ENCODE measurements at regions not wholly inside any gene's neighbourhood (a gene's known extent, or its start where the extent isn't known, plus 50 kb on each side); places are given as distances from the start of the nearest gene placed in this dataset.

- DNase-seq (ENCODE audit: low read depth, low spot score): no peak
- CTCF ChIA-PET: no interaction called here
- POLR2A ChIA-PET: no interaction called here
- no peak for ATAC-seq
- Histone ChIP-seq H2AFZ (ENCODE audit: low read depth, low read length, poor library complexity, severe bottlenecking) (no peak overlapping the region), H3K9ac (ENCODE audit: low read length) (no peak overlapping the region), H3K4me2 (ENCODE audit: low read length) (no peak overlapping the region), H3K9me3 (ENCODE audit: control insufficient read depth in 1 of 2, insufficient read depth in 1 of 2, low read depth in 1 of 2, low read length in 2 of 2) (no peaks in the 10 kb centered on the region), H3K9me2 (ENCODE audit: insufficient read depth) (no peaks in the 10 kb centered on the region), H3K4me3 (replicated peaks in 1 of 2; ENCODE audit: low read depth in 1 of 2, low read length in 2 of 2) (no peak overlapping the region), H4K20me1 (ENCODE audit: insufficient read depth) (no peaks in the 10 kb centered on the region), H3K4me1 (ENCODE audit: control insufficient read depth in 1 of 2, insufficient read depth in 2 of 2, low read length in 2 of 2) (no peaks in the 10 kb centered on the region), H3K36me3 (ENCODE audit: control insufficient read depth in 1 of 2, insufficient read depth in 2 of 2, low read length in 2 of 2) (no peaks in the 10 kb centered on the region), H3K27ac (ENCODE audit: low read depth, low read length) (no peak overlapping the region), H3K27me3 (ENCODE audit: insufficient read depth, low read length) (no peaks in the 10 kb centered on the region), H3K79me2 (ENCODE audit: insufficient read depth, low read length) (no peaks in the 10 kb centered on the region)
- intact Hi-C loops (cut with micrococcal nuclease): no loop called here
- RAD21 ChIA-PET (ENCODE audit: low non-redundant PET in 1 of 2, low total read pairs in 2 of 2, uncharacterized antibody in 2 of 2, unreplicated experiment in 2 of 2): no interaction called here
- TF ChIP-seq ZBTB33 (IDR thresholded peaks at IDR 0.05; ENCODE audit: extremely low read depth, insufficient replicate concordance, low read length) (no peak), ZNF274 (IDR thresholded peaks at IDR 0.05; ENCODE audit: low read depth, low read length) (no peak), EGR1 (IDR thresholded peaks at IDR 0.05; ENCODE audit: low read depth) (no peak), JUND (IDR thresholded peaks at IDR 0.05) (no peak), ZFX (IDR thresholded peaks at IDR 0.05) (no peak), EZH2phosphoT487 (IDR thresholded peaks at IDR 0.05; ENCODE audit: borderline replicate concordance) (no peak), SRF (IDR thresholded peaks at IDR 0.05; ENCODE audit: low read depth) (no peak), CEBPB (IDR thresholded peaks at IDR 0.05; ENCODE audit: low read depth) (no peak)
- no TSS peak for BruUV-seq (replicated peaks)
Measured at GRCh38 chr6:156389296-156389695, 387.9 kb upstream of the ARID1B start.

- Histone ChIP-seq H3K4me2 (ENCODE audit: low read length) (no peak overlapping the region), H3K36me3 (ENCODE audit: control insufficient read depth in 1 of 2, insufficient read depth in 2 of 2, low read length in 2 of 2) (no peaks in the 10 kb centered on the region), H3K27ac (ENCODE audit: low read depth, low read length) (no peak overlapping the region), H3K4me1 (ENCODE audit: control insufficient read depth in 1 of 2, insufficient read depth in 2 of 2, low read length in 2 of 2) (no peaks in the 10 kb centered on the region), H3K4me3 (replicated peaks in 1 of 2; ENCODE audit: low read depth in 1 of 2, low read length in 2 of 2) (no peak overlapping the region), H3K9me2 (ENCODE audit: insufficient read depth) (no peaks in the 10 kb centered on the region), H3K79me2 (ENCODE audit: insufficient read depth, low read length) (no peaks in the 10 kb centered on the region), H3K27me3 (ENCODE audit: insufficient read depth, low read length) (no peaks in the 10 kb centered on the region), H4K20me1 (ENCODE audit: insufficient read depth) (no peaks in the 10 kb centered on the region), H3K9ac (ENCODE audit: low read length) (no peak overlapping the region), H3K9me3 (ENCODE audit: control insufficient read depth in 1 of 2, insufficient read depth in 1 of 2, low read depth in 1 of 2, low read length in 2 of 2) (no peaks in the 10 kb centered on the region), H2AFZ (ENCODE audit: low read depth, low read length, poor library complexity, severe bottlenecking) (no peak overlapping the region)
- TF ChIP-seq SP1 (IDR thresholded peaks at IDR 0.05; ENCODE audit: low read depth) (no peak), REST (IDR thresholded peaks at IDR 0.05; ENCODE audit: low read depth) (no peak), EZH2phosphoT487 (IDR thresholded peaks at IDR 0.05; ENCODE audit: borderline replicate concordance) (no peak), MAX (IDR thresholded peaks at IDR 0.05) (no peak), ZBTB33 (IDR thresholded peaks at IDR 0.05; ENCODE audit: extremely low read depth, insufficient replicate concordance, low read length) (no peak), FOSL1 (IDR thresholded peaks at IDR 0.05; ENCODE audit: low read depth) (no peak), YY1 (IDR thresholded peaks at IDR 0.05; ENCODE audit: extremely low read depth, insufficient replicate concordance, low read depth, low read length) (no peak), POLR2A (IDR thresholded peaks at IDR 0.05; ENCODE audit: borderline replicate concordance, extremely low read depth, insufficient read depth, insufficient read length) (no peak)
- ATAC-seq (no peak), DNase-seq (ENCODE audit: low read depth, low spot score) (no peak)
- no TSS peak for BruUV-seq (replicated peaks)
- intact Hi-C loops (cut with micrococcal nuclease): no loop called here
- ChIA-PET POLR2A (no interaction called here), CTCF (no interaction called here), RAD21 (ENCODE audit: low non-redundant PET in 1 of 2, low total read pairs in 2 of 2, uncharacterized antibody in 2 of 2, unreplicated experiment in 2 of 2) (no interaction called here)
Measured at GRCh38 chr6:156387472-156387871, 389.7 kb upstream of the ARID1B start.
